ENCODE measurements at regions not wholly inside any gene's neighbourhood (a gene's known extent, or its start where the extent isn't known, plus 50 kb on each side); places are given as distances from the start of the nearest gene placed in this dataset.
A peak's percentile ranks its signal among the peaks of the same experiment; 100 is the strongest.
"Not testable (repeated sequence)": the region's sequence is repeated elsewhere in the genome, so short reads cannot be mapped to it uniquely, and the experiment has no call there.

GRCh38 chr7:140283472-140283871 is 106.7 kb upstream of the KDM7A start:
- no peak for DNase-seq

- DNase-seq: no peak
These were observed 105.2 kb upstream of the KDM7A start for GRCh38 chr7:140281960-140282359.

DNA sequence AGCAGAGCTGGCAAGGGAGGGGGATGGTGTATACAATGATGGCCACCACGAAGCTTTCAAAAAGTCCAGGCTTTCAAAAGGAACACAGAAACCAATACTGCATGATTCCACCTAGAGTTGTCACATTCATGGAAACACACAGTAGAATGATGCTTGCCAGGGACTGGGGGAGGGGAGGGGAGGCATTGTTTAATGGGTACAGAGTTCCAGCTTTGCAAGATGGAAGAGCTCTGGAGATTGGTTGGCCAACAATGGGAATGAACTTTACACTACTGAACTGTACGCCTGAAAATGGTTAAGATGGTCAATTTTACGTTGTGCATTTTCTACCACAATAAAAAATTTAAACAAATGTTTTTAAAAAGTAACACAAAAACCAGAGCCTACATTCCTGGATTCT is 104.5 kb upstream of the KDM7A start:
- DNase-seq: no peak

- no peak for DNase-seq
These were observed 99.2 kb upstream of the KDM7A start for GRCh38 chr7:140276001-140276400.

GRCh38 chr7:140275069-140275965 is 98.5 kb upstream of the KDM7A start:
- DNase-seq: no peak

- no peak for DNase-seq
These were observed 96.6 kb upstream of the KDM7A start for GRCh38 chr7:140273417-140273816.

DNA sequence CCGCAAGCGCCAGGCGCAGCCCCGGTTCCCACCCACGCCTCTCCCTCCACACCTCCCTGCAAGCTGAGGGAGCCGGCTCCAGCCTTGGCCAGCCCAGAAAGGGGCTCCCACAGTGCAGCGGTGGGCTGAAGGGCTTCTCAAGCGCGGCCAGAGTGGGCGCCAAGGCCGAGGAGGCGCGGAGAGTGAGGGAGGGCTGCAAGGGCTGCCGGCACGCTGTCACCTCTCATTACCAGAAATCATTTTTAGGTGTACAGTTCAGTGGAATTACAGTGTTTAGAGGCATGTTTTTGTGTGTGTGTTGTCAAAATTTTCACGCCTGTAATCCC is 94.8 kb upstream of the KDM7A start:
- DNase-seq: not testable (repeated sequence)

- DNase-seq: no peak
These were observed 92.3 kb upstream of the KDM7A start for GRCh38 chr7:140269004-140269638.

GRCh38 chr7:140267381-140268226 is 90.8 kb upstream of the KDM7A start:
- no peak for DNase-seq

DNA sequence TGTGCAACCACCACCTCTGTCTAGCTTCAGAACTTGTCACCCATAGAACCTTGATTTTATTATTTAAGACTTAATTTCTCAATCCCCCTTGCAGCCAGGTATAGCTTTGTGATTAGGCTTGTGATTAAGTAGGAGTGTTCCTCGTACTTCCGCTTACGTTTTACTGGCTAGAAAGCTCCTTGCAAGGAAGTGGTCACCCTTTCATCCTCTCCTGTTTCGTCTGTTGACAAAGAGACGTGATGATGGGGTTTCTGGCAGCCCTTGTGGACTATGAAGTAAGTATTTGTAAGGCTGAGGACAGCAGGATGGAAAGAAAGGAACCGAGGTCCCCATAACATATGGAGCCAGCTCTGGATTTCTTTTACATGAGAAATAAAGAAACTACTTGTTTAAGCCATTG is 86.5 kb upstream of the KDM7A start:
- DNase-seq: no peak

DNA sequence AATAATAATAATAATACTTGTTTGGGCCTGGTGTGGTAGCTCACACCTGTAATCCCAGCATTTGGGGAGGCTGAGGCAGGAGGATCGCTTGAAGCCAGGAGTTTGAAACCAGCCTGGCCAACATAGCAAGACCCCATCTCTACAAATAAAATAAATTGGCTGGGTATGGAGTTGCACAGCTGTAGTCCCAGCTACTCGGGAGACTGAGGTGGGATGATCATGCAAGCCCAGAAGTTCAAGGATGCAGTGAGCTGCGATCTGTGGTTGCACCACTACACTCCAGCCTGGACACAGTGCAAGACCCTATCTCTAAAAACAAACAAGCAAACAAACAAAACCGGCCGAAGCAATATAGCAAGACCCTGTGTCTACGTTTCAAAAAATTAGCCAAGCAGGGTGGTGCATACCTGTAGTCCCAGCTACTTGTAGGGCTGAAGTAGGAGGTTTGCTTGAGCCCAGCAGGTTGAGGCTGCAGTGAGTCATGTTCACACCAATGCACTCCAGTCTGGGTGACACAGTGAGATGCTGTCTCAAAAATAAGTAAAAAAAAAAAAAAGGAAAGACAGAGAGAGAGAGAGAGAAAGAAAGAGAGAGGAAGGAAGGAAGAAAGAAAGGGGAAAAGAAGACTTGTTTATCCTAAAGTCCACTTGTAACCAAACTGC is 85.6 kb upstream of the KDM7A start:
- no peak for DNase-seq

GRCh38 chr7:140261522-140261921 is 84.7 kb upstream of the KDM7A start:
- DNase-seq: no peak

DNA sequence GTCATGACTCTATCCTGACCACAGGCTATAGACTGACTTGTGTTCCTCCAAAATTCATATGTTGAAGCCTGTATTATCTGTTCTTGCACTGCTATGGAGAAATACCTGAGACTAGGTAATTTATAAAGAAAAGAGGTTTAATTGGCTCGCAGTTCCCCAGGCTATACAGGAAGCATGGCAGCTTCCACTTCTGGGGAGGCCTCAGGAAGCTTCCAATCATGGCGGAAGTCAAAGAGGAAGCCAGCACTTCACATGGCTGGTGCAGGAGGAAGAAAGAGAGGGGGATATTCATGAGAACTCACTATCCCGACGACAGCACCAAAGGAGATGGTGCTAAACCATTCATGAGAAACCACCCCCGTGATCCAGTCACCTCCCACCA is 84.3 kb upstream of the KDM7A start:
- DNase-seq: no peak

DNA sequence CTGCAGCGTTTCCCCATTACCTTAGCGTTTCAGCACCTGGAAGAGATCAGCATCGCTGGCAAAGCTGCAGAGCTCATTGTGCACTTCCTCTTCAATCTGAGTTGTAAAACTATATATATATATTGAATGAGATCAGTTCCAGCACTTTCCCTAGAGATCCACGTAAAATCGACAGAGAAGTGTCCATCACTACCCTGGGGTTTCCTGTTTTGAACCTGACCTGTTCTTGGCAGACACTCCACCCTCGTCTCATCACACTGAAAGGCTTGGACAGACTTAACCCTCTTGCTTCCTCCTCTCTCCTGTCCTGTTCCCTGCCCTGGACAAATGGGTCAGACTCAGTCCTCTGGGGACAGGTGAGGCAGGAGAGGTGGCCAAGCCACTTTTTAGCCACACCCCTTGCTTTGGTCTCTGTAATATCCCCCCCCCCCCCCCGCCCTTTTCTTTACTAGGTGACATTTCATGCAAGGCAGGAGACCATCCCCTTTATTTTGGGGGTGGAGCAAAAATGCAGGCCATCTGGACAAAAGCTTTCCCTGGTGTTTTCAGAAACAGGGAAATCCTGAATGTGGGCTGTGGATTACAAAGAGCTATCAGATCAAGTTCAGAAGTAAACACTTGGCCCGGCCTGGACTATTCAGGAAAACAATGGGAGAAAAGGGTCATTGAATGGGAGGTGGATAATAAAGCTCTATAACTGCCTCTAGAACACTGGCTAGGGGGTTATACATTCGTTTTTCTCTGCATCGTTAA is 83.7 kb upstream of the KDM7A start:
- peak; percentile 51 for DNase-seq

GRCh38 chr7:140257278-140257677 is 80.5 kb upstream of the KDM7A start:
- not testable (repeated sequence) for DNase-seq

DNA sequence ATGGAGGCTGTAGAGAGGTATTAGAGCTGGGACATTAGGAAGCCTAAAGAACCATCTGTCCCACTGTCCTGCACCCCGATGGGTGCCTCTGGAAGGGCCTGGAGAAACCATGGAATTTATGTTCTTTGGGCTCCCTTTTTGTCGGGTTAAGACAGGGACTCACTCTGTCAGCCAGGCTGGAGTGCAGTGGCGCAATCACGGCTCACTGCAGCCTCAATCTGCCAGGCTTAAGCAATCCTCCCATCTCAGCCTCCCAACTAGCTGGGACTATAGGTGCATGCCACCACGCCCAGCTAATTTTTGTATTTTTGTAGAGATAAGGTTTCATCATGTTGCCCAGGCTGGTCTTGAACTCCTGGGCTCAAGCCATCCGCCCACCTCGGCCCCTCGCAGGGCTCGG is 78.2 kb upstream of the KDM7A start:
- DNase-seq: not testable (repeated sequence)

- no peak for DNase-seq
These were observed 72.4 kb upstream of the KDM7A start for GRCh38 chr7:140249036-140249806.

DNA sequence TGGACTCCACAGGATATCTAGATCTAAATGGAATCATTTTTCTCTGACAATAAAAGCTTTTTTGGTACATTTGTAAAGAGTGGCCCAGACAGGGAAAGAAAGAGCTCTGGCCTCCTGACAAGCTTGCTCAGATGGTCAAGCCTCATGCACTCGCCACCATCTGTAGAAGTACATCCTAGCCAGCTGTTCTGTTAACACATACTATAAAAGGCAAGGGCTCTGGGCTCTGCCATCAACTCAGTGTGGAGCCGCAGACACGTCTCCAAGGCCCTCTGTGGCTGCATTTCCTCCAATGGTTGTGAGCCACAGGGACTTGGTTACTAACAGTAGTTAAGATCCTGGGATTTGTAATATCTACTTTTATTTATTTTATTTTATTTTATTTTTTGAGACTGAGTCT is 70.8 kb upstream of the KDM7A start:
- DNase-seq: no peak

DNA sequence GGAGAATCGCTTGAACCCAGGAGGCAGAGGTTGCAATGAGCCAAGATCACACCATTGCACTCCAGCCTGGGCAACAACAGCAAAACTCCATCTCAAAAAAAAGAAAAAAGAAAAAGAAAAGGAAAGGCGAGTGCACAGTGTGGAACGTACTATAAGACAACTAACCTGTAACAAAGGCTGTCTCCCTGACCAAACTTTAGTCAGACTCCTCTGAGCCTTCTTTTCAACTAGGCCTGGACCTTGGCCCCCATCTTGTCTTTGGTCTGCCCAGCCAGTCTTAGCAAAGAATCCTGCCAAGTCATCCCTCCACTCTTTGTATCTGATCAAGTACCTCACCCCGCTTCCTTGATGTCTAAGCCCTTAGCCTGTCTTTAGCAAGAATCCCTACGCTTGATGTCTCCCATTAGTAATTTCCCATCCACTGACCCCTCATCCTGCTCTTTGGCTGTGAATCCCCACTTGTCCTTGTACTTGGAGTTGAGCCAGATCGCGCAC is 68.9 kb upstream of the KDM7A start:
- DNase-seq: no peak

DNA sequence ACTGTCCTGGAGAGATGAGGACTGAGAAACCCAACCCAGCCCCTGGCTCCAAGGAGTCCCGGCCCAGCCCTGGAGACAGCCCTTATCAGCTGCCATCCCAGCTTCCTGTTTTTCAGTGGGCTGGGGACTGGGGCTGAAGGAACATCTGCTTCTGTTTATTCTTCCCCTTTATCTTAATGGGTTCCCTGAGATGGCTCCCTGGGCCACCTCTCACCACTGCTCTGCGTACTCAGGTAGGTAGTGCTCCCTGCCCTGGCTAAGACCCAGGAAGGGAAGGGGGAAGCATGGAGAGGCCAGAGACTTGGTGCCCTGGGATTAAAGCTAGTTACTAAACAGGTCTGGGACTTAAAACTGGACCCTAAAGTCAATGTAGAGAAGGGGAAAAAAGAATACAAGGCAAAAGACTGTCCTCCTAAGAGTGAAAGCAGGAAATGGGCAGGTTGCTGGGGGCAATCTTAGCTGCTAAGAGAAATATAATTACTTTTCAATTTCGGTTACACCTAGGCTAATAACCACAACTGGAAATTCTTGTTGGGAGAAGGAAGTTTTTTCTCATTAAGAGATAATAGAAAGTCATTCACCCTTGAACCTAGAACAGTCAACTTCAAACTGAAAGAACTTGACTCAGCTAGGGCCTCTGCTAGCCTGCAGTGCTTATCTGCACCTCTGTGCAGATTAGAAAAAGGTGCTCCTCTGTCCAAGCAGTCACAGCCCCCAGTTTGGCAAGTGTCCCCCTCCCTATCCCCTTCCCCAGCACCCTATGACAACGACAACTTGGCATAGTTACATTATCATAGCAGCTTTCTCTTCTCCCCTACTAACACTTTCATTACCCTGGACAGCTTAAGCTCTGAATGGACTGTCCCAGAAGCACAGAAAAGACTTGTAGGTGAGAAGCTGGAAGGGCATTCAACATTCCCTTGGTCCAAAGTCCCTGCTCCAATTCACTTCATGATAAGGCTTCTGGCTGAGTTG is 65.6 kb upstream of the KDM7A start:
- DNase-seq: no peak
